Lower leg skin (tissue), 4 donors: ENCODE measurements at regions not wholly inside any gene's neighbourhood (a gene's known extent, or its start where the extent isn't known, plus 50 kb on each side); places are given as distances from the start of the nearest gene placed in this dataset.

Experiments
- DNase-seq, 2 donors: peaks; one replicate each; pipeline ENCODE4 v3.0.0-alpha.2; 2019; ENCODE audit warnings: low spot score in 2 of 2
- H3K4me3 ChIP-seq: fragments of 200-600 bp; sonication (generic); 2 replicates; pipeline ENCODE4 v1.5.1; 2017; ENCODE audit warnings: mild to moderate bottlenecking, low read depth; ENCODE audit not compliant: poor library complexity, severe bottlenecking
- POLR2A ChIP-seq, 2 donors: fragments of 450-650 bp; IDR thresholded peaks; one replicate each; pipeline ENCODE4 v1.6.1; 2016 to 2017; ENCODE audit warnings: antibody characterized with exemption in 2 of 2, mild to moderate bottlenecking in 1 of 2, moderate library complexity in 1 of 2
- WGBS, 2 donors: methylation state at CpG; one replicate each; pipeline ENCODE4 v1.1.5; 2018; 5-methylcytosine and 5-hydroxymethylcytosine counted together
- intact Hi-C: fragments of 100-400 bp; cut with DNase I; formaldehyde crosslinking; loops from one replicate; pipeline ENCODE4 v1.15.0; 2023; ENCODE audit warnings: low total_unique reads
- TF ChIP-seq, protein P1 (sequence below), 3 donors: fragments of 450-650 bp; IDR thresholded peaks; one replicate each; pipeline ENCODE4 v1.5.1; 2016; ENCODE audit warnings: antibody characterized with exemption in 3 of 3, mild to moderate bottlenecking in 3 of 3, moderate library complexity in 2 of 3

DNA sequence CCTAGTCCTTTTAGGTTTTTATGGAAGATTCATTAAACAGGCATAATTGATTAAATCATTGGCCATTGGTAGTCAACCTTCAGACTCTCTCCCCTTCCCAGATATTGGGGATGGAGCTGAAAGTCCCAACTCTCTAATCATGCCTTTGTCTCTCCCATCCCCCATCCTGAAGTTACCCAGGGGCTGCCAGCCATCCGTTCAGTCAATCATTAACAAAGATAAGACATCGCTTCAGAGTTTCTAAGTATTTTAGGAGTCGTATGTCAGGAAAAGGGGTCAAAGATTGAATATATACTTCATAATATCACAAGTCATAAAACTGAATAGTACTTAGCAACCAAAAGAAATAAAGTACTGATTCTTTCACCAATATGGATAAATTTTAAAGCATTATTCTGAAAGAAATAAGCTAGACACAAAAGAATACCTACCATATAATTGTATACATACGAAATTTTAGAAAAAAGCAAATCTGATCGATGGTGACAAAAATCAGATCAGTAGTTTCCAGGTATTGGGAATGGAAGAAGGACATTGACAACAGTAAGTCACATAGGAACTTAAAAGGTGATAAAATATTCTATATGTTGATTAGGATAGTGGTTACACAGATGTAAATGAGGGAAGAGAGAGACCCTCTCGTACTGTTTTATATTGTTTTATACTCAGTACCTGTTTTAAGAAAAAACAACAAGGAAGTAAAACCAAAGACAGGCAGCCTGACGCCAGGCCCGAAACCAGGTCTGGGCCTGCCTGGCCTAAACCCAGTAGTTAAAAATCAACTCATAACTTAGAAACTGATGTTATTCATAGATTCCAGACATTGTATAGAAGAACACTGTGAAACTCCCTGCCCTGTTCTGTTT is 414.4 kb downstream of the DAD1 start:
- TF ChIP-seq, protein P1, sequence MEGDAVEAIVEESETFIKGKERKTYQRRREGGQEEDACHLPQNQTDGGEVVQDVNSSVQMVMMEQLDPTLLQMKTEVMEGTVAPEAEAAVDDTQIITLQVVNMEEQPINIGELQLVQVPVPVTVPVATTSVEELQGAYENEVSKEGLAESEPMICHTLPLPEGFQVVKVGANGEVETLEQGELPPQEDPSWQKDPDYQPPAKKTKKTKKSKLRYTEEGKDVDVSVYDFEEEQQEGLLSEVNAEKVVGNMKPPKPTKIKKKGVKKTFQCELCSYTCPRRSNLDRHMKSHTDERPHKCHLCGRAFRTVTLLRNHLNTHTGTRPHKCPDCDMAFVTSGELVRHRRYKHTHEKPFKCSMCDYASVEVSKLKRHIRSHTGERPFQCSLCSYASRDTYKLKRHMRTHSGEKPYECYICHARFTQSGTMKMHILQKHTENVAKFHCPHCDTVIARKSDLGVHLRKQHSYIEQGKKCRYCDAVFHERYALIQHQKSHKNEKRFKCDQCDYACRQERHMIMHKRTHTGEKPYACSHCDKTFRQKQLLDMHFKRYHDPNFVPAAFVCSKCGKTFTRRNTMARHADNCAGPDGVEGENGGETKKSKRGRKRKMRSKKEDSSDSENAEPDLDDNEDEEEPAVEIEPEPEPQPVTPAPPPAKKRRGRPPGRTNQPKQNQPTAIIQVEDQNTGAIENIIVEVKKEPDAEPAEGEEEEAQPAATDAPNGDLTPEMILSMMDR (IDR thresholded peaks at IDR 0.05): no peak
- TF ChIP-seq POLR2A (IDR thresholded peaks at IDR 0.05): no peak
- no peak for DNase-seq
- 85 to 89% methylated on average over 8 of the region's 8 CpGs for WGBS, 2 donors
- intact Hi-C loops: no loop called here
- H3K4me3 ChIP-seq: no peak overlapping the region

- TF ChIP-seq, protein P1 (IDR thresholded peaks at IDR 0.05): no peak
- no peak for TF ChIP-seq POLR2A (IDR thresholded peaks at IDR 0.05)
- H3K4me3 ChIP-seq: no peak overlapping the region
- no peak for DNase-seq
- intact Hi-C loops: no loop called here
- WGBS, 2 donors: 87 to 88% methylated on average over 8 of the region's 8 CpGs
Observed at GRCh38 chr14:22168092-22168955, 420.7 kb downstream of the DAD1 start.

DNA sequence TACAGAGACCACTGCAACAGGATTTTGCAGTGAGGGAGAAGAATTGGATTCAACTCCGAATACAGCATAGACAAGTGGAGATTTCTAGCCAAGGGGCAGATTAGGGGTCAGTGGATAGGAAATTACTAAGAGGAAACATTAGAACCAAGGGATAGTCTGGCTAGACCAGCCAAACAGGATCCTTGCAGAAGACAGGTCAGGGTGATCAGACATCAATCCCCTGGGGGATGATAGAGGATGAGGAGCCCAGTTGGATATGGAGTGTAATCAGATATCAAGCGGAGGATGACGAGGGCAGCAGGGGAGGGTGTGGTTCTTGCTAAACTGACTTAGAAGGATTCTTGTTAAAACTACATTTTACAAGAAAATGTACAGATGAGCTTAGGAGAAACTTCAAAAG is 424.4 kb downstream of the DAD1 start:
- intact Hi-C loops: no loop called here
- H3K4me3 ChIP-seq: no peak overlapping the region
- no peak for TF ChIP-seq POLR2A (IDR thresholded peaks at IDR 0.05)
- TF ChIP-seq, protein P1 (IDR thresholded peaks at IDR 0.05): no peak
- DNase-seq: no peak
- 38 to 46% methylated on average over 3 of the region's 3 CpGs for WGBS, 2 donors

- no peak for DNase-seq
- intact Hi-C loops: no loop called here
- H3K4me3 ChIP-seq: no peak overlapping the region
- TF ChIP-seq POLR2A (IDR thresholded peaks at IDR 0.05): no peak
Observed at GRCh38 chr14:22163051-22163450, 426.0 kb downstream of the DAD1 start.

- no peak overlapping the region for H3K4me3 ChIP-seq
- no peak for TF ChIP-seq POLR2A (IDR thresholded peaks at IDR 0.05)
- TF ChIP-seq, protein P1 (IDR thresholded peaks at IDR 0.05): no peak
- 62 to 80% methylated on average over 2 of the region's 2 CpGs for WGBS, 2 donors
- intact Hi-C loops: no loop called here
- DNase-seq: no peak
Observed at GRCh38 chr14:22159957-22160356, 429.1 kb downstream of the DAD1 start.

GRCh38 chr14:22159099-22159498 is 429.9 kb downstream of the DAD1 start:
- TF ChIP-seq POLR2A (IDR thresholded peaks at IDR 0.05): no peak
- TF ChIP-seq, protein P1 (IDR thresholded peaks at IDR 0.05): no peak
- WGBS, 2 donors: 53 to 55% methylated on average over 3 of the region's 3 CpGs
- DNase-seq: no peak
- no peak overlapping the region for H3K4me3 ChIP-seq
- intact Hi-C loops: no loop called here
